ENCODE measurements at regions not wholly inside any gene's neighbourhood (a gene's known extent, or its start where the extent isn't known, plus 50 kb on each side); places are given as distances from the start of the nearest gene placed in this dataset.
"Not testable (repeated sequence)": the region's sequence is repeated elsewhere in the genome, so short reads cannot be mapped to it uniquely, and the experiment has no call there.

DNA sequence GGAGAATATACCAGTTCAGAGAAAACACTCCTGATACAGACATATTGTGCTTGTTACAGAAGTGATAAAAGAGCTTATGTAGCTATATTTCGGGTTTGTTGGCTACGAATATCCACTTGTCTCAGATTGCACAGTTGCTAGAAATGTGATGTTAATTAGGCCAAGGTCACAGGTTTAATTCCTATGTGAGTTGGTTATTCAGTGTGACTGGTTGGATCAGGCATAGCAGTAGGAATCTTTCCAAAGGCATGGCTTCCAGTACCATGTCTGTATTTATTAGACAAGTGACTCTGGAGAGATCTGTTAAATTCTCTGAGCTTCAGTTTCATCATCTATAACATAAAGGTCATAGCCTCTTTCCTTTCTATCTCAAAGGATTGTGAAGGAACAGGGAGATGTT lies 152.7 kb upstream of the KITLG start:
- DNase-seq: no peak

- no peak for DNase-seq
These were observed 148.9 kb upstream of the KITLG start for GRCh38 chr12:88729196-88729595.

GRCh38 chr12:88726806-88727720 lies 146.8 kb upstream of the KITLG start:
- DNase-seq: no peak

DNA sequence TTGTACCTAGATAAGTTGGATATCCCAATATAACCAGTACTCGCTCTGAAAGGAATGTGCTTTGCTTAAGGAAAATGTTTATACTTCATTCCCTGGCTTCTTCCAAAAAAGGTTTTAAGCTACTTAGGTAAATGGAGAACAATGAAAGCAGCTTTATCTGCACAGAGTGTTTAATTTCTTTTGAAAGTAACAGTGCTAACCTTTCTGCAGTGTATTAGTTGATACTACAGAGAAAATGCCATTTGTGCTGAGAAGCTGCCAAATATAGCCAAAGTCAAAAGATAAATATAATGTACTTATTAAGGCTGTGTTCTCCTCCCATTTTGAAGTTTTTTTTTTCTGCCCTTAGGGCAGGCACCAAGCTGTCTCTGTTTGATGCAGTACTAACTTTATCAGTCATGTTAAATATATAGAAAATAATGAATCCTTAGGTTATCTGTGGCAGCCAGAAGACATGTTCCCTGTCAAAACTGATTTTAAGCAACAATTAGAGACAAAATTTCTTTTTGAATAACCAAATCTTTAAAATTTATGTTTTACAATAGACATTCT lies 145.4 kb upstream of the KITLG start:
- DNase-seq: no peak

GRCh38 chr12:88723219-88723618 lies 142.9 kb upstream of the KITLG start:
- DNase-seq: no peak

- no peak for DNase-seq
These were observed 140.7 kb upstream of the KITLG start for GRCh38 chr12:88720785-88721650.

- no peak for DNase-seq
These were observed 140.0 kb upstream of the KITLG start for GRCh38 chr12:88720231-88720630.

DNA sequence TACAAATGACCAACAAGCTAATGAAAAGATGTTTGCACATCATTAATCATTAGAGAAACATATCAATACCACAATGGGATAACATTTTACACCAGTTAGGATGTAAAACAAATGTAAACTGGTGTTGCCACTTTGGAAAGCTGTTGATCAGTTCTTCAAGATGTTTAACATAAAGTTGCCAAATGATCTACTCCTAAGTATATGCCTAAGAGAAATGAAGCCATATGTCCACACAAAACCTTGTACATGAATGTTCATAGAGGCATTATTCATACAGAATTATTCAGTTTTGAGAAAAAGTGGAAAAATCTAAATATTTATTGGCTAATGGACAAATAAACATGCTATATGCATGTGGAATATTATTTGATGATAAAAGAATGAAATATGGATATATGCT lies 136.9 kb upstream of the KITLG start:
- no peak for DNase-seq

DNA sequence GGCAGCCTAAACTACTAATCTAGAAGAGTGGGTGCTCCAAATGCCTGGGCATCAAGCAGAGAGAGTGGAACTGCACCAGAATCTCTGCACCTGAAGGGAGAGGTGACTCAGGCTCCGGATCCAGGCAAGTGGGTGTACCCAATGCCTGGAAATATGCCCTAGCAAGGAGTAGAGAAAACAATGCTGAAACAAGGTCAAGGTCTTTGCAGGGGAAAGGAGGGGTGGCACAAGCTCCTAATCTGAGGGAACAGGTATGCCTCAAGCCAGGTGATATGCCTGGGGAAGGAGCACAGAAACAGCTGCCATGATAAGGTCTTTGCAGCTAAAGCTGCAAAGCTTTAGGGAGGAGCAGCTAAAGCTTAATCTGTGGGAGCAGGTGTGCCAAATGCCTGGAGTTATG lies 136.0 kb upstream of the KITLG start:
- DNase-seq: no peak

DNA sequence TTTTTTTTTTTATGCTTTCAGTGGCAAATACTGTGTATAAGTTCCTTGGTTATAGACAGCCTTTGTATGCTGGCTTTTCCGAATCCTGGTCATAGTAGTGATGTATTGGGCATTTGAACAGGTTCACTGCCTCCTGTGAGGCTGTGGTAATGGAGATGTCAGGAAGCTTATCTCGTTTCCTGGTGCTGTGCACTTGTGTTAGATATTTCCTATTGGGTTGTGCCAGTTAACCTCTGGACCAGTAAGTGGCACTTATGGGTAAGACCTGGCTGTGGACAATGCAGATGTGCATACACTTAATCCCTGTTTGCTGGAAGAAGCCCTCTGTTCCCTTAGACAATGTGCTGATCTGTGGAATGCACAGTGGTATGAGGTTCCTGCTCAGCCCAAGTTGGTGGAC lies 135.4 kb upstream of the KITLG start:
- DNase-seq: no peak

- not testable (repeated sequence) for DNase-seq
These were observed 134.1 kb upstream of the KITLG start for GRCh38 chr12:88714263-88714882.

- DNase-seq: no peak
These were observed 127.5 kb upstream of the KITLG start for GRCh38 chr12:88707800-88708199.

DNA sequence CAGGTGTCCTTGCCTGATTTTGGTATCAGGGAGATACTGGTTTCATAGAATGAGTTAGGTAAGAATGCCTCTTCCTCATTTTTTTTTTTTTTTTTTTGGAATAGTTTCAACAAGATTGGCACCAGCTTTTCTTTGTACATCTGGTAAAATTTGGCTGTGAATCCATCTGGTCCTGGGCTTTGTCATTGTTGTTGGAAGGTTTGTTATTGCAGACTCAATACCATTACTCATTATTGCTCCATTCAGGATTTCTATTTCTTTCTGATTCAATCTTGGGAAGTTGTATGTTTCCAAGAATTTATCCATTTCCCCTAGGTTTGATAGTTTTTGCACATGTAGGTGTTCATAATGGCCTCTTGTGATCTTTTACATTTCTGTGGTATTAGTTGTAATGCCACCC lies 126.0 kb upstream of the KITLG start:
- DNase-seq: no peak

GRCh38 chr12:88703790-88704189 lies 123.5 kb upstream of the KITLG start:
- DNase-seq: no peak

GRCh38 chr12:88698471-88698870 lies 118.2 kb upstream of the KITLG start:
- DNase-seq: no peak

DNA sequence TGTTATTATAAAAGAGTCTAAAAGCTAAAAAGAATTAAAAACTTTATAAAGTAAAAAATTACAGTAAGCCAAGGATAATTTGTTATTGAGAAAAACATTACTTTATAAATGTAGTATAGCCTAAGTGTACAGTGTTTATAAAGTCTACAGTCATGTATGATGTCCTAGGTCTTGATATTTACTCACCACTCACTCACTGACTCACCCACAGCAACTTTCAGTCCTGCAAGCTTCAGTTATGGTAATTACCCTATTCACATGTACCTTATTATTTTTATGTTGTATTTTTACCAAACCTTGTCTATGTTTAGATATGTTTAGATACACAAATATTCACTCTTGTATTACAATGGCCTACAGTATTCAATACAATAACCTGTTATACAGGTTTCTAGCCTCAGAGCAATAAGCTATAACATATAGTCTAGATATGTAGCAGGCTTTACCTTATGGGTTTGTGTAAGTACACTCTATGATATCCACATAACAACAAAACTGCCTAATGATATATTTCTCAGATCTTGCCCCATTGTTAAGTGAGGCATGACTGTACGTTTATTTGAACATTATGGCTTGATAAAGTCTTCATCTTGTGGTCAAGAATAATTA lies 113.7 kb upstream of the KITLG start:
- DNase-seq: no peak

DNA sequence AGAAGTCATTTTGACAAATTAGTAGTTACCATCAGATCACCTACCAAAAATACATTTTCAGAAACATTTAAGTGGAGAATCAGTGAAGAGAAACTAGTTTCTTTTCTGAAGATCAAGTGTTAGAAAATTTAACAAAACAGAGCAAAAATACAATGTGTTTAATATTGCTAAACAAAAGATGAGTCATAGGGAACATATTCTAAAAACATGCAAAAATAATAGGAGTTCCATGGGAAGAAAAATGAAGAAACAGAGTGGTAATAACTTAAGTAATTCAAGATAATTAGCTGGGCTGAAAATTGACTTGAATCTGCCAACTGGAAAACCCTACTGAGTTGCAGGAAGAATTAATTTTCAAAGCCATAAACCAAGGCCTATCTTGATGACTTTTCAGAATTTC lies 111.5 kb upstream of the KITLG start:
- no peak for DNase-seq

- no peak for DNase-seq
These were observed 104.3 kb upstream of the KITLG start for GRCh38 chr12:88684610-88685009.

DNA sequence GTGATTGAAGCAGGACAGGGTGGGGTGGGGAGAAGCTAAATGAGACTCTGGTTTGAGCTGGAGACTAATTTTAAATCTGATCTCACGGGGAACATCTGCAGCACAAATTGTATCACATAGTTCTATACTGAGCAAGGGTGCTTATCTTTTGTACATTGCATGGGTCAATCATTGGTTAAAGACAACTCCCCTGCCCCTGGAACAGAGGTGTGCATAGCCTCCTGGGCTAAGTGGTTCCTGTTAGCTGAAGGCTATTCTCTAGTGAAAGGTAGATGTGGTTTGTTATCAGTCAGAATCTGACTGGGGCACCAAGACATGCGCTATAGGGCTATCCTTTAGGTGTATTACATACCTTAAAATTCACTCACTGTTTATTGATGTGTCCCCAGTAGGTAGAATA lies 103.9 kb upstream of the KITLG start:
- DNase-seq: no peak

DNA sequence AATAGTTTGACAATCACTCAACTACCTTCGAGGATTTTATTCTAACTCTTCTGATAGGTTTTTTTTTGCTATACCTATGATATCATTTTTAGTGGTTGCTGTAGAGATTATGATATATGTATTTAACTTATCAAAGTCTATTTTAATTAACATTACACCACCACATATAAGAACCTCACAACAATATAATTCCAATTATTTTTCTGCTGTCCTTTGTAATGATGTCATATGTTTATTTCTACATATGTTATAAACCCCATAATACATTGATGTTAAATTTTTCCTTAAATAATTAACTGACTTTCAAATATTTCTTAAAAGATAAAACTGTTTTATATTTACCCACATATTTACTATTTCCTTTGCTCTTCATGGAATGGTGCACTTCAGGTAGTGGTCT lies 103.4 kb upstream of the KITLG start:
- no peak for DNase-seq

DNA sequence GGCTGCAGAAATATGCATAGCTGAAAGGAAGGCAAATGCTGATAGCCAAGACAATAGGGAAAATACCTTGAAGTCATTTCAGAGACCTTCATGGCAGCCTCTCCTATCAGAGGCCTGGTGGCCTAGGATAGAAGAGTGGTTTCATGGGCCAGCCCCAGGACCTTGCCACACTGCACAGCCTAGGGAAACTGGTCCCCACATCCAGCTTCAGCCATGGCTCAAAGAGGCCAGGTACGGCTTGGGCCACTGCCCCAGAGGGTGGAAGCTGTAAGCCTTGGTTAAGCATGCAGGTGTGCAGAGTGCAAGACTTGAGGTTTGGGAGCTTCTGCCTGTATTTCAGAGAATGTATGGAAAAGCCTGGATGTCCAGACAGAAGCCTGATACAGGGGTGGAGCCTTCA lies 101.0 kb upstream of the KITLG start:
- DNase-seq: no peak

DNA sequence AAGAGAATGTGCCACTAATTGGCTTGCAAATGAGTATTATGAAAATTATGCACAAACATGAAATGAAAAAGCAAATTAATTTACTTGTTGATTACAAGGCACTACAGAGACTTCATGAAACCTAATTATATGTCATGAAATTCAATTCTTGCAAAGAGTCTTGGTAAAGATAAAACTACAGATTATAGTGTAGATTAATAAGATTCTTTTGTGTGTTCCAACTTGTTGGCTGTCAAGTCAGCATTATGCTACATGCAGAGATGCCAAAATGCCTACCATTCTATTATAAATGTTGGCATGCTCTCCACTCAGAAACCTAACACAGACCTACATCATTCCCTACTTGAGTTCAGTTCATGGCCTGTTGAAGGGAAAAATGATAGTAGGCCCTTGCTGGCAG lies 97.2 kb upstream of the KITLG start:
- DNase-seq: no peak

DNA sequence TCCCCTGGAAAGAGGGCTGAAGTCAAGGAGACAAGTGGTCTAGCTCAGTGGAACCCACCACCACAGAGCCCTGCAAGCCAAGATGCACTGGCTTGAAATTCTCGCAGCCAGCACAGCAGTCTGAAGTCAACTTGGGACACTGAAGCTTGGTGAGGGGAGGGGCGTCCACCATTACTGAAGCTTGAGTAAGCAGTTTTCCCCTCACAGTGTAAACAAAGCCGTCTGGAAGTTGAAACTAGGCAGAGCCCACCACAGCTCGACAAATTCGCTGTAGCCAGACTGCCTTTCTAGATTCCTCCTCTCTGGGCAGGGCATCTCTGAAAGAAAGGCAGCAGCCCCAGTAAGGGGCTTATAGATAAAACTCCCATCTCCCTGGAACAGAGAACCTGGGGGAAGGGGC lies 87.3 kb upstream of the KITLG start:
- DNase-seq: not testable (repeated sequence)
